Astrocyte of the cerebellum (primary cell): ENCODE measurements at regions not wholly inside any gene's neighbourhood (a gene's known extent, or its start where the extent isn't known, plus 50 kb on each side); places are given as distances from the start of the nearest gene placed in this dataset.

ENCODE experiments used
- DNase-seq: peaks from one replicate; pipeline ENCODE4 v3.0.0-alpha.2; 2011; ENCODE audit warnings: low read depth
- H3K4me3 ChIP-seq: 2 replicates; pipeline ENCODE4 v1.5.1; 2011; ENCODE audit warnings: mild to moderate bottlenecking, low read depth, low read length, moderate library complexity
- in situ Hi-C: cut with HindIII; loops from 2 replicates; pipeline ENCODE4 v1.10.0; 2017; ENCODE audit warnings: low sequenced_read_pairs
- TF ChIP-seq, protein P1 (sequence below): IDR thresholded peaks from 2 replicates; pipeline ENCODE4 v1.5.1; 2012; ENCODE audit warnings: low read length, low read depth, moderate library complexity, mild to moderate bottlenecking; ENCODE audit errors: missing control alignments

- in situ Hi-C loops = no loop called here
- DNase-seq = no peak
- TF ChIP-seq, protein P1, sequence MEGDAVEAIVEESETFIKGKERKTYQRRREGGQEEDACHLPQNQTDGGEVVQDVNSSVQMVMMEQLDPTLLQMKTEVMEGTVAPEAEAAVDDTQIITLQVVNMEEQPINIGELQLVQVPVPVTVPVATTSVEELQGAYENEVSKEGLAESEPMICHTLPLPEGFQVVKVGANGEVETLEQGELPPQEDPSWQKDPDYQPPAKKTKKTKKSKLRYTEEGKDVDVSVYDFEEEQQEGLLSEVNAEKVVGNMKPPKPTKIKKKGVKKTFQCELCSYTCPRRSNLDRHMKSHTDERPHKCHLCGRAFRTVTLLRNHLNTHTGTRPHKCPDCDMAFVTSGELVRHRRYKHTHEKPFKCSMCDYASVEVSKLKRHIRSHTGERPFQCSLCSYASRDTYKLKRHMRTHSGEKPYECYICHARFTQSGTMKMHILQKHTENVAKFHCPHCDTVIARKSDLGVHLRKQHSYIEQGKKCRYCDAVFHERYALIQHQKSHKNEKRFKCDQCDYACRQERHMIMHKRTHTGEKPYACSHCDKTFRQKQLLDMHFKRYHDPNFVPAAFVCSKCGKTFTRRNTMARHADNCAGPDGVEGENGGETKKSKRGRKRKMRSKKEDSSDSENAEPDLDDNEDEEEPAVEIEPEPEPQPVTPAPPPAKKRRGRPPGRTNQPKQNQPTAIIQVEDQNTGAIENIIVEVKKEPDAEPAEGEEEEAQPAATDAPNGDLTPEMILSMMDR = no peak
- no peak overlapping the region for H3K4me3 ChIP-seq
These were observed 224.7 kb upstream of the ASIC2 start for GRCh38 chr17:33517746-33518145.

DNA sequence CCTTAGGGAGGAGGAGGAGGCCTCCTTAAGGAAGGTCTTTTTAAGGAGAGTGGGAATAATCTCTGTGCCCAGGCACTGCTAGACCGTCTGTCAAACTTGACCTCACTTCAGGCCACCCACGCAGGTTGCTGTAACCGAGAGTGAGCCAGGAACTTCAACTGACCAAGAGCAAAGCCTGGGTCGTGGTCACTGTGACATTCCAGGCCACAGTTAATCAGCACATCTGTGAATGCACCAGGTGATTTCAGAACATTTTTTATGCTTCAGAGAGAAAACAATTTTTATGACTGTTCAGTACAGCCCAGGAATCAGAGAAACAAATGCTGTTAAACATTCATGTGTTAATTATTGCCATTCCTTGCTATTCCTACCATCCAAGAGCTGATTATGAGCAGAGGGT, 226.6 kb upstream of the ASIC2 start:
- DNase-seq = no peak
- H3K4me3 ChIP-seq = no peak overlapping the region
- in situ Hi-C loops = no loop called here
- TF ChIP-seq, protein P1 = no peak

- in situ Hi-C loops = no loop called here
- TF ChIP-seq, protein P1 = peak; percentile 61
- H3K4me3 ChIP-seq = no peak overlapping the region
- DNase-seq = no peak
These were observed 227.6 kb upstream of the ASIC2 start for GRCh38 chr17:33520426-33521330.

- H3K4me3 ChIP-seq = no peak overlapping the region
- TF ChIP-seq, protein P1 = no peak
- in situ Hi-C loops = no loop called here
- no peak for DNase-seq
These were observed 228.7 kb upstream of the ASIC2 start for GRCh38 chr17:33521784-33522183.

GRCh38 chr17:33522623-33523022, 229.5 kb upstream of the ASIC2 start:
- no peak overlapping the region for H3K4me3 ChIP-seq
- TF ChIP-seq, protein P1 = no peak
- no peak for DNase-seq
- in situ Hi-C loops = no loop called here

GRCh38 chr17:33523577-33523981, 230.5 kb upstream of the ASIC2 start:
- TF ChIP-seq, protein P1 = no peak
- no peak overlapping the region for H3K4me3 ChIP-seq
- no peak for DNase-seq
- in situ Hi-C loops = no loop called here
